HEK293 (cell line): ENCODE measurements at regions not wholly inside any gene's neighbourhood (a gene's known extent, or its start where the extent isn't known, plus 50 kb on each side); places are given as distances from the start of the nearest gene placed in this dataset.

ENCODE experiments used
- CTCF ChIP-seq: fragments of 450-650 bp; formaldehyde crosslinking; IDR thresholded peaks from 2 replicates; pipeline ENCODE4 v1.5.1; 2016; ENCODE audit warnings: missing biosample characterization, missing genetic modification characterization
- INSM2 ChIP-seq: fragments of 450-650 bp; formaldehyde crosslinking; IDR thresholded peaks from 2 replicates; pipeline ENCODE4 v1.5.1; 2016; ENCODE audit warnings: missing biosample characterization, missing genetic modification characterization
- KLF8 ChIP-seq: fragments of 450-650 bp; formaldehyde crosslinking; IDR thresholded peaks from 2 replicates; pipeline ENCODE4 v1.5.1; 2016; ENCODE audit warnings: missing biosample characterization, missing genetic modification characterization
- PATZ1 ChIP-seq: fragments of 450-650 bp; formaldehyde crosslinking; IDR thresholded peaks from 2 replicates; pipeline ENCODE4 v1.5.1; 2016; ENCODE audit warnings: missing biosample characterization, missing genetic modification characterization
- PRDM4 ChIP-seq: fragments of 450-650 bp; formaldehyde crosslinking; IDR thresholded peaks from 2 replicates; pipeline ENCODE4 v1.5.1; 2017; ENCODE audit warnings: missing biosample characterization, missing genetic modification characterization
- REST ChIP-seq: fragments of 450-650 bp; formaldehyde crosslinking; IDR thresholded peaks from 2 replicates; pipeline ENCODE4 v1.5.1; 2016; ENCODE audit warnings: missing biosample characterization, missing genetic modification characterization
- TSHZ1 ChIP-seq: fragments of 450-650 bp; formaldehyde crosslinking; IDR thresholded peaks from 2 replicates; pipeline ENCODE4 v1.5.1; 2016; ENCODE audit warnings: missing biosample characterization, missing genetic modification characterization, borderline replicate concordance
- ZBTB44 ChIP-seq: fragments of 450-650 bp; IDR thresholded peaks from 2 replicates; pipeline ENCODE4 v1.5.1; 2018; ENCODE audit warnings: missing biosample characterization, mild to moderate bottlenecking, missing genetic modification characterization
- ZNF157 ChIP-seq: fragments of 450-650 bp; formaldehyde crosslinking; IDR thresholded peaks from 2 replicates; pipeline ENCODE4 v1.5.1; 2016; ENCODE audit warnings: missing biosample characterization, missing genetic modification characterization
- ZNF239 ChIP-seq: fragments of 450-650 bp; formaldehyde crosslinking; IDR thresholded peaks from 2 replicates; pipeline ENCODE4 v1.5.1; 2016; ENCODE audit warnings: missing biosample characterization, missing genetic modification characterization
- ZNF24 ChIP-seq: fragments of 450-650 bp; formaldehyde crosslinking; IDR thresholded peaks from 2 replicates; pipeline ENCODE4 v1.5.1; 2016; ENCODE audit warnings: missing biosample characterization, missing genetic modification characterization
- ZNF350 ChIP-seq: fragments of 450-650 bp; formaldehyde crosslinking; IDR thresholded peaks from 2 replicates; pipeline ENCODE4 v1.5.0; 2017; ENCODE audit warnings: missing biosample characterization, mild to moderate bottlenecking, missing genetic modification characterization
- ZNF837 ChIP-seq: fragments of 450-650 bp; formaldehyde crosslinking; IDR thresholded peaks from 2 replicates; pipeline ENCODE4 v1.5.1; 2016; ENCODE audit warnings: missing biosample characterization, missing genetic modification characterization
- ZSCAN18 ChIP-seq: fragments of 450-650 bp; formaldehyde crosslinking; IDR thresholded peaks from 2 replicates; pipeline ENCODE4 v1.5.1; 2016; ENCODE audit warnings: missing biosample characterization, missing genetic modification characterization

- no peak for TF ChIP-seq CTCF (tag by site-specific recombination)
- no peak for TF ChIP-seq ZNF350 (tag by site-specific recombination)
- TF ChIP-seq ZSCAN18: no peak
- TF ChIP-seq PRDM4 (tag by site-specific recombination): no peak
- TF ChIP-seq REST (tag by site-specific recombination): no peak
- no peak for TF ChIP-seq ZNF837 (tag by site-specific recombination)
- TF ChIP-seq ZNF239 (tag by site-specific recombination): no peak
- no peak for TF ChIP-seq TSHZ1 (tag by site-specific recombination)
- TF ChIP-seq ZNF157 (tag by site-specific recombination): no peak
- no peak for TF ChIP-seq INSM2 (tag by site-specific recombination)
- TF ChIP-seq KLF8: no peak
- no peak for TF ChIP-seq ZBTB44 (tag by site-specific recombination)
- TF ChIP-seq ZNF24: no peak
- TF ChIP-seq PATZ1 (tag by site-specific recombination): no peak
Observed at GRCh38 chrX:139327355-139327754, 203.2 kb upstream of the F9 start.
